NCI-H1417 treated with DMSO at 0.1 percent for 48 hours (cell line): ENCODE measurements at regions not wholly inside any gene's neighbourhood (a gene's known extent, or its start where the extent isn't known, plus 50 kb on each side); places are given as distances from the start of the nearest gene placed in this dataset.
"Not testable (repeated sequence)": the region's sequence is repeated elsewhere in the genome, so short reads cannot be mapped to it uniquely, and the experiment has no call there.

Experiments used
- DNase-seq: peaks from one replicate; lab custom pipeline; 2025; lab: John Stamatoyannopoulos, UW

- DNase-seq = no peak
These were observed 297.3 kb upstream of the LYZL1 start for GRCh38 chr10:28991333-28992270.

- DNase-seq = no peak
These were observed 295.8 kb upstream of the LYZL1 start for GRCh38 chr10:28993056-28993455.

- DNase-seq = no peak
These were observed 295.0 kb upstream of the LYZL1 start for GRCh38 chr10:28993861-28994260.

GRCh38 chr10:28994802-28995201, 294.1 kb upstream of the LYZL1 start:
- not testable (repeated sequence) for DNase-seq

GRCh38 chr10:28995497-28995896, 293.4 kb upstream of the LYZL1 start:
- no peak for DNase-seq

- DNase-seq = no peak
These were observed 292.5 kb upstream of the LYZL1 start for GRCh38 chr10:28996345-28996744.

- DNase-seq = no peak
These were observed 291.8 kb upstream of the LYZL1 start for GRCh38 chr10:28996947-28997551.

- DNase-seq = no peak
These were observed 291.1 kb upstream of the LYZL1 start for GRCh38 chr10:28997734-28998133.

GRCh38 chr10:29001801-29002200, 287.1 kb upstream of the LYZL1 start:
- DNase-seq = no peak

- not testable (repeated sequence) for DNase-seq
These were observed 285.9 kb upstream of the LYZL1 start for GRCh38 chr10:29003014-29003413.

- no peak for DNase-seq
These were observed 282.9 kb upstream of the LYZL1 start for GRCh38 chr10:29005988-29006387.

- no peak for DNase-seq
These were observed 281.5 kb upstream of the LYZL1 start for GRCh38 chr10:29007370-29007747.

GRCh38 chr10:29007748-29008610, 280.9 kb upstream of the LYZL1 start:
- no peak for DNase-seq

GRCh38 chr10:29009464-29009863, 279.4 kb upstream of the LYZL1 start:
- DNase-seq = no peak

GRCh38 chr10:29011516-29011915, 277.4 kb upstream of the LYZL1 start:
- no peak for DNase-seq

GRCh38 chr10:29012926-29013554, 275.8 kb upstream of the LYZL1 start:
- DNase-seq = no peak

GRCh38 chr10:29021591-29021990, 267.3 kb upstream of the LYZL1 start:
- DNase-seq = no peak

GRCh38 chr10:29022513-29022912, 266.4 kb upstream of the LYZL1 start:
- DNase-seq = no peak

GRCh38 chr10:29023678-29024077, 265.2 kb upstream of the LYZL1 start:
- no peak for DNase-seq

GRCh38 chr10:29026065-29026797, 262.6 kb upstream of the LYZL1 start:
- no peak for DNase-seq
